SIG-M5 treated with dmso at 0.1 percent for 504 hours (cell line): ENCODE measurements at regions not wholly inside any gene's neighbourhood (a gene's known extent, or its start where the extent isn't known, plus 50 kb on each side); places are given as distances from the start of the nearest gene placed in this dataset.
"Not testable (repeated sequence)": the region's sequence is repeated elsewhere in the genome, so short reads cannot be mapped to it uniquely, and the experiment has no call there.

ENCODE experiments used
- DNase-seq: peaks from one replicate; lab custom pipeline; 2025; ENCODE audit not compliant: unreplicated experiment; lab: John Stamatoyannopoulos, UW

DNA sequence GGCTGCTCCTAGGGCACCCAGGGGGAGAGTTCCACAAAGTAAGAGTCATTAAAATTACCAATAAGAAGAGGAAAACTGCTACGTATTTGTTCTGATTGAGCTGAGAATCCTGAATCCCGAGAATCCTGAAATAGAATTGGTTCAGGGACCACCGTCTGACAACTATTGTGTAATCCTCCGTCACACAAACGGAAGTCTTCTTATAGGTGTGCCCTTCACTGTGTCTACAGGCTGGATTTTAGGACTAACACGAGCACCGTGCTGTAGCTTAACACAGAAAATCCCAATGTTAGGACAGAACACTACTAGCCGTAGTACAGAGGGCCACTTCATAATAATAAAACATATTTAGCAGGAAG is 50.6 kb upstream of the RNF182 start:
- no peak for DNase-seq

DNA sequence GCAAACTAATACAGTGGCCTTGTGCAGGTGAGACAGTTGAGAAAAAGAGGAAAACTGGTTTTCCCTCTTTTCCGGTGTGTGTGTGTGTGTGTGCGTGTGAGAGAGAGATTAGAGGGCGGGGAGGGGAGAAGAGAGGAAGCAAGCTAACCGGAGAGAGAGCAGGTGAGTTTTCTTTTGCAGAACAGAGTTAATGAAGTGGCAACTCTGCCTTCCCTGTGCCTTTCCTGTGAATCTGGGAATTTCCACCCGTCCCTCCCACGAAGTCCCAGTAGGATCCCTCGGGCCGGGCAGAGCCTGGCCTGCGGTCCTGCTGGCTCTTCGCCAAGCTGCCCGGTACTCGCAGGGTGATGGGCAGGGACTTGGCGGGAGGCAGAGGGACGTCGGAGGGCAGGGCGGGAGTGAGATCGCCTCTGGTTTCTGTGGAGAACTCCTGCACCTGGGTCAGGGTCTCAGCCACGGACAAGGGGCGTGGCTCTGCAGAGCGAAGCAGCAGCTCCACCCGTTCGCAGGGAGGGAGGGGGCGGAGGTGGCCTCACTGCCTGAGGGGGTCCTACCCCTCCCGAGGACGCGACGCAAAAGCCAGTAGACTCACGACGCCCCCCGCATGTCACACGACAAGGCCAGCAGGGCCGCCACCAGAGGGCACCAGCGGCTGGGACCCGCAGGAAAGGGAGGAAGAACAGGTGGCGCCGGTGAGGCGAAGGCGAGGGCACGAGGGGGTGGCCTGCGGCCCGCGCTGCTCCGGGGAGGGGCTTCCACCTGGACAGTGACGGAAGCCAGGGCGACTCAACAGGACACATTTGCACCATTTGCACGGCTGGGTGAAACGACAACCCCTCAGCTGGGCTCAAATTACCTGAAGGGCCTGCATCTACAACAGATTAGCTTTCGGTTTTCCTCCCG is 51.2 kb upstream of the RNF182 start:
- DNase-seq: peak; percentile 17

DNA sequence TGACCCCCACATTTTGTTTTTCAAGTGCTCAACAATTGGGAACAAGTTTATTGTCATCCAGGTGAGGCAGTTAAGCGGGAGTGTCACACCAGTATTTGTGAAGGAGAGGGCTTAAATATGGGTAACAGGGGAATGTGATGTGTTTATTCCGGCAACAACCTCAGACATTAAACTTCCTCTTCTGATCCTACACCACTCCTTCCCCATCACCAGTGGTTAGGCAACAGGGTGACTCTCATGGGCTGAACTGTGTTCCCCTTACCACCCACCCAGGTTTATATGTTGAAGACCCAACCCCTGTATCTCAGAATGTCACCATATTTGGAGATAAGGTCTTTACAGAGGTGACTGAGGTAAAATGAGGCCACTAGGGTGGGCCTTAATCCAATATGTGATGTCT is 52.1 kb upstream of the RNF182 start:
- peak; percentile 73 for DNase-seq

GRCh38 chr6:13872006-13872405 is 52.7 kb upstream of the RNF182 start:
- not testable (repeated sequence) for DNase-seq

DNA sequence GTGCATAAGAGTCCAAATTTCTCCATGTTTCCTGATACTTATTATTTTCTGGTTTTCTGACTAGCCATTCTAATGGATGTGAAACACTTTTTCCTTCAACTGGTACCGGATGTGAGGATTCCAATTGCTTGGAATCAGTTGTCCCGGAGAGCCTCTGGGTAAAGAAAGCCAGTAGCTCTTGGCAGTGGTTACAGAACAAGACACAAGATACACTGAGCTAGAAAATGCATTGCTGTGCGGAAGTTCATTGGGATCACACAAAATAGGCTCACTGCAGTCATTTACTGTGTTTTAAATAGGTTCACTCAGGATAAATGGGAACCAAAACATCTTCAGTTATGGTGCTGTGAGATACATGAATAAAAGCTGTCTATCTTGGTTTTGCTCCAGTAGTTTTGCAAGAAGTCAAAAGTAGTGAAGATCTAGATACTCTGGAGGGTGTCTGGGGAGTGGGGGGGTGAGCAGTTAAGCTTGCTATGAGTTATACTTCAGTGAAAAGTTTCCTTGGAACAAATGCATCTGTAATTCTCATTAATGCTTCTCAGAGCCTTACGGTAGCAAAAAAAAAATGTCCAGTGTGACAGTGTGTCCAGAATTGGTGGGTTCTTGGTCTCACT is 54.4 kb upstream of the RNF182 start:
- DNase-seq: no peak

DNA sequence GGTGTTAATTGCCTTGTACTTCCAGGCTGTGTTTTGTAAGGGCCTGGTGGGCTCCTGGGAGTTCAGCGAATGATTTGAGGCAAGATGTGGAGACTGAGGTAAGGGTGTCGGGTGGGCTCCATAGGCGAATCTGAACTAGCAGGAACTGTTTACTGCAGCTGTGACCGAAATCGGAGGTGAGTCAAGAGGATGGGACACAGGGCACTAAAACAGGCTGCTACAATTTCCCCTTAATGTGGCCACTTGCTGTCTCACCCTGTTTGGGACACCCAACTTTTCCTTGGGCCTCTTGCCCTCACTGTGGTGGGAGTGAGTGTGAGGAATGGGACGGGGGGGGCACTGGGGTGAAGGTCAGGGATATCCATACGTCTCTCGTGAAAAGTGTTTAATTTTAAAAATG is 53.9 kb upstream of the MCUR1 start:
- no peak for DNase-seq

DNA sequence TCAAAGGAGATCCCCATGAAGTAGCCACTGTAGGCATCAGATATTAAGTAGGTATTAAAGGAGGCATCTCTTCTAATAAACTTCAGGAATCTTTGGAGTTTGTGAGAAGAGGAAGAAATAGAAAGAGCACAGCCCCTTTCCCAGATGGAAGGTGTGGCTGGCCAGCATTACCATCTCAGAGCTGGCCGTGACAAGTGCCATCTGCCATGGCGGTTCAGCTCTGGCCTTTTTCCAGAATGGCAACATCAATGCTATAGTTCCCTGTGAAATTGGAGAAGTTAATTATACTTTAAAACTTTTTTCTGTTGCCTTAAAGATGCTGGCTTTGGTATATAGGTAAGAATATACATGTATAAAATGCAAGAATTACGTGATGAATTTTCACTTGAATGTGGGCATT is 51.9 kb upstream of the MCUR1 start:
- DNase-seq: no peak

- DNase-seq: peak; percentile 67
These were observed 50.8 kb upstream of the MCUR1 start for GRCh38 chr6:13865141-13865540.

- DNase-seq: not testable (repeated sequence)
These were observed 50.3 kb upstream of the MCUR1 start for GRCh38 chr6:13864669-13865068.
